K562 (cell line): ENCODE measurements at regions not wholly inside any gene's neighbourhood (a gene's known extent, or its start where the extent isn't known, plus 50 kb on each side); places are given as distances from the start of the nearest gene placed in this dataset.

Experiments used
- BHLHE40 ChIP-seq: IDR thresholded peaks from 2 replicates; pipeline ENCODE4 v1.6.1; 2011; ENCODE audit warnings: low read length, improper control_type of control experiment
- CBX5 ChIP-seq: IDR thresholded peaks from 2 replicates; pipeline ENCODE4 v1.6.1; 2014; ENCODE audit warnings: low read depth, borderline replicate concordance
- ETV6 ChIP-seq, 3 experiments: fragments of 150-350 bp in 1 of 3; sonication (generic) in 1 of 3; formaldehyde crosslinking in 1 of 3; IDR thresholded peaks; 2 replicates each; pipeline versions ENCODE4 v1.6.1 to v1.8.0; 2014 to 2022; ENCODE audit warnings: borderline replicate concordance in 2 of 3, low read depth in 2 of 3, antibody characterized with exemption in 1 of 3, low read length in 1 of 3, mild to moderate bottlenecking in 1 of 3, missing genetic modification reagents in 1 of 3
- POLR2A ChIP-seq: fragments of 450-650 bp; conservative IDR thresholded peaks from 2 replicates; pipeline ENCODE4 v1.6.1; 2016
- ZBTB11 ChIP-seq, 3 experiments: fragments of 200-800 bp in 1 of 3; fragments of 250-450 bp in 1 of 3; fragments of 450-650 bp in 1 of 3; sonication (Bioruptor Pico) in 1 of 3; sonication (Bioruptor generic) in 1 of 3; formaldehyde crosslinking in 1 of 3; IDR thresholded peaks; 2 replicates each; pipeline versions ENCODE4 v1.6.1 to v1.8.0; 2016 to 2022; ENCODE audit warnings: mild to moderate bottlenecking in 2 of 3, missing genetic modification characterization in 2 of 3, missing compliant biosample characterization in 1 of 3, moderate library complexity in 1 of 3
- TF ChIP-seq, protein P1 (sequence below): sonication (generic); formaldehyde crosslinking; IDR thresholded peaks from 2 replicates; pipeline ENCODE4 v1.8.0; 2023; ENCODE audit warnings: mild to moderate bottlenecking, missing genetic modification reagents

- TF ChIP-seq, protein P1, sequence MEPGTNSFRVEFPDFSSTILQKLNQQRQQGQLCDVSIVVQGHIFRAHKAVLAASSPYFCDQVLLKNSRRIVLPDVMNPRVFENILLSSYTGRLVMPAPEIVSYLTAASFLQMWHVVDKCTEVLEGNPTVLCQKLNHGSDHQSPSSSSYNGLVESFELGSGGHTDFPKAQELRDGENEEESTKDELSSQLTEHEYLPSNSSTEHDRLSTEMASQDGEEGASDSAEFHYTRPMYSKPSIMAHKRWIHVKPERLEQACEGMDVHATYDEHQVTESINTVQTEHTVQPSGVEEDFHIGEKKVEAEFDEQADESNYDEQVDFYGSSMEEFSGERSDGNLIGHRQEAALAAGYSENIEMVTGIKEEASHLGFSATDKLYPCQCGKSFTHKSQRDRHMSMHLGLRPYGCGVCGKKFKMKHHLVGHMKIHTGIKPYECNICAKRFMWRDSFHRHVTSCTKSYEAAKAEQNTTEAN (CRISPR knock-in tag), result no peak
- TF ChIP-seq CBX5 (no peak), POLR2A (no peak), ETV6 (IDR thresholded peaks at IDR 0.05; ENCODE audit: borderline replicate concordance in 1 of 2, low read depth in 2 of 2, low read length in 1 of 2) (no peak), ETV6 (CRISPR knock-in tag; IDR thresholded peaks at IDR 0.05; ENCODE audit: borderline replicate concordance) (no peak), BHLHE40 (no peak), ZBTB11 (CRISPR knock-in tag; IDR thresholded peaks at IDR 0.05) (no peak)
Measured at GRCh38 chr7:109821156-109821555, 1251.5 kb downstream of the DNAJB9 start.
